AG04449 (cell line): ENCODE measurements at regions not wholly inside any gene's neighbourhood (a gene's known extent, or its start where the extent isn't known, plus 50 kb on each side); places are given as distances from the start of the nearest gene placed in this dataset.

Experiments
- CTCF ChIA-PET: fragments of 350-600 bp; formaldehyde crosslinking; extraction: SDS; loops from one replicate; lab custom pipeline; 2021; ENCODE audit warnings: antibody characterized with exemption; lab: Yijun Ruan, JAX
- POLR2A ChIA-PET: fragments of 400-600, 350-600 bp; formaldehyde crosslinking; extraction: SDS; loops from one replicate; lab custom pipeline; 2020; ENCODE audit warnings: antibody characterized with exemption, inconsistent platforms; lab: Yijun Ruan, JAX
- DNase-seq: peaks from one replicate; pipeline ENCODE4 v3.0.0-alpha.2; 2010; ENCODE audit warnings: low read depth, low spot score
- H3K4me3 ChIP-seq: 2 replicates; pipeline ENCODE4 v1.5.1; 2011; ENCODE audit warnings: low read depth, mild to moderate bottlenecking, control low read depth, low read length
- TF ChIP-seq, protein P1 (sequence below): IDR thresholded peaks from one replicate; pipeline ENCODE4 v1.5.1; 2011; ENCODE audit warnings: mild to moderate bottlenecking, moderate library complexity, low read length, control low read depth, inconsistent platforms; ENCODE audit not compliant: insufficient read depth; ENCODE audit errors: missing control alignments

DNA sequence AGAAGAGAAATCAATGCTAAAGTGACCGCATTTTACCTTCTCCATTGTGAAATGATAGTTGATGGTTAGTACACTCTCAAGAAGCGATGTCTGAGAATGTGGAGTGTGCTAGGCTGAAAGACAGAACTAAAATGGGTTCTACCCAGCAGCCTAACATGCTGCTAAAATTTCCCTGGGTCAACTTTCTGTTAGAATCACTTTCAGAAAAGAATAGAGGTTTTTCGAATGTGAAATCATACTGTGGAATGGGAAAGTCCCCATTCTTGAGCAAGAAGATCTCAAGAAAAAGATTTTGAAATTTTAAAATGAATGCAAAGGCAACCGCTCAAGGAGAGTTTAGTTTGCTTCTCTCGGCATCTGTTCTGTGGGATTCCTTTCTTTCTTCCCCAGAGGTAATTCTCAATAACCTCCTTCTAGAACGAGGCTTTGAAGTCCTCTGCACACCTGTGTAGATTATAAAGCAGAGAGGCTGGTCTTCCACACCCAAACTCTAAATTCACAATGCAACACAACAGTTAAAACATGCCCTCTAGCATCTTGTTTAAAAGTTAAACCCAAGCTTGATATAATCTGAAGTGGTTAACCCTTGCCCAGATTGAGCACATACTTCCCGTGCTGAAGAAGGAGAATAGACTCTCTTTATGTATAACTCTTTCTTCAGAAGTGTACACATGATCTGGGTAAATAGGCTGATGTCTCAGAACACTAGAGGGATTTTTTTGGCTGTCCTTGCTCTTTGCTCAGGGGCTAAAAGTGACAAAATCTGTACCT is 208.7 kb upstream of the KLF3 start:
- POLR2A ChIA-PET = no interaction called here
- CTCF ChIA-PET = no interaction called here

DNA sequence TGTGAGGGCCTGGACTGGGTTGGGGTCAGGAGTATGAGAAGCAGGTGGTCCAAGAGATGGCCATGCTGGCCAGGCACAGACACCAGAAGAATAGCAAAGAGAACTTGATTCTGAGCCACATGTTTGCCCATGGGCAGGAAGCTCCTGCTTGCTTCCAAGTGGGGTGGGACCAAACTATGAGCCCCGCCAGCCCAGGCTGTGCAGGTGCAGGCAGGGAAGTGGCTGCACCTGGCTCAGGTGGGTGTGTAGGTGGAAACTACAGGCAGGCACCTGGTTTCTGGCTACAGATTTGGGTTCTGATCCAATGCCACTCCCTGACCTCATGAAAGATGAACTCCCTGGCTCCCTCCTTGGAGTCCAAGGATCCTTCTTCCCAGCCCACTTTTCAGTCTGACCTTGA is 207.9 kb upstream of the KLF3 start:
- DNase-seq = no peak
- CTCF ChIA-PET = no interaction called here

More for the DNA sequence above, 208.7 kb upstream of the KLF3 start:
- DNase-seq = no peak
- no peak overlapping the region for H3K4me3 ChIP-seq
- TF ChIP-seq, protein P1, sequence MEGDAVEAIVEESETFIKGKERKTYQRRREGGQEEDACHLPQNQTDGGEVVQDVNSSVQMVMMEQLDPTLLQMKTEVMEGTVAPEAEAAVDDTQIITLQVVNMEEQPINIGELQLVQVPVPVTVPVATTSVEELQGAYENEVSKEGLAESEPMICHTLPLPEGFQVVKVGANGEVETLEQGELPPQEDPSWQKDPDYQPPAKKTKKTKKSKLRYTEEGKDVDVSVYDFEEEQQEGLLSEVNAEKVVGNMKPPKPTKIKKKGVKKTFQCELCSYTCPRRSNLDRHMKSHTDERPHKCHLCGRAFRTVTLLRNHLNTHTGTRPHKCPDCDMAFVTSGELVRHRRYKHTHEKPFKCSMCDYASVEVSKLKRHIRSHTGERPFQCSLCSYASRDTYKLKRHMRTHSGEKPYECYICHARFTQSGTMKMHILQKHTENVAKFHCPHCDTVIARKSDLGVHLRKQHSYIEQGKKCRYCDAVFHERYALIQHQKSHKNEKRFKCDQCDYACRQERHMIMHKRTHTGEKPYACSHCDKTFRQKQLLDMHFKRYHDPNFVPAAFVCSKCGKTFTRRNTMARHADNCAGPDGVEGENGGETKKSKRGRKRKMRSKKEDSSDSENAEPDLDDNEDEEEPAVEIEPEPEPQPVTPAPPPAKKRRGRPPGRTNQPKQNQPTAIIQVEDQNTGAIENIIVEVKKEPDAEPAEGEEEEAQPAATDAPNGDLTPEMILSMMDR = no peak

DNA sequence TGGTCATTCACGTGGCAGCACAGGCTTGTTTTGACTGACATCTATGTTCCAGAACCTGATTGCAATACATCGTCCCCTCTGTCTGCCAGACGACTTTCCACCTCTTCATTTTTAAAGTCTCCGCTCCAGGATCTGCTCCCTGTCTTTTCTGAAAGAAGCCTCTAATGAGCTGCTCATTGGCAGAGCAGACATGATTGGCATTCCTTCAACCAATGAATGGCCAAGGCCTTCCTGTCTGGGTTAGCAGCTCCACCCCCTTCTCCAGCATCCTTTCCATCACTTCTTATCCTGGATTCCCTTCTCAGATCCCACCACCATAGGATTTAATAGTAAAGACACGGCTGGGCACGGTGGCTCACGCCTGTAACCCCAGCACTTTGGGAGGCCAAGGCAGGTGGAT is 202.7 kb upstream of the KLF3 start:
- no peak overlapping the region for H3K4me3 ChIP-seq
- POLR2A ChIA-PET = no interaction called here
- CTCF ChIA-PET = no interaction called here
- TF ChIP-seq, protein P1 = no peak
- no peak for DNase-seq

More for the DNA sequence above, 207.9 kb upstream of the KLF3 start:
- TF ChIP-seq, protein P1 = no peak
- no peak overlapping the region for H3K4me3 ChIP-seq
- POLR2A ChIA-PET = no interaction called here

DNA sequence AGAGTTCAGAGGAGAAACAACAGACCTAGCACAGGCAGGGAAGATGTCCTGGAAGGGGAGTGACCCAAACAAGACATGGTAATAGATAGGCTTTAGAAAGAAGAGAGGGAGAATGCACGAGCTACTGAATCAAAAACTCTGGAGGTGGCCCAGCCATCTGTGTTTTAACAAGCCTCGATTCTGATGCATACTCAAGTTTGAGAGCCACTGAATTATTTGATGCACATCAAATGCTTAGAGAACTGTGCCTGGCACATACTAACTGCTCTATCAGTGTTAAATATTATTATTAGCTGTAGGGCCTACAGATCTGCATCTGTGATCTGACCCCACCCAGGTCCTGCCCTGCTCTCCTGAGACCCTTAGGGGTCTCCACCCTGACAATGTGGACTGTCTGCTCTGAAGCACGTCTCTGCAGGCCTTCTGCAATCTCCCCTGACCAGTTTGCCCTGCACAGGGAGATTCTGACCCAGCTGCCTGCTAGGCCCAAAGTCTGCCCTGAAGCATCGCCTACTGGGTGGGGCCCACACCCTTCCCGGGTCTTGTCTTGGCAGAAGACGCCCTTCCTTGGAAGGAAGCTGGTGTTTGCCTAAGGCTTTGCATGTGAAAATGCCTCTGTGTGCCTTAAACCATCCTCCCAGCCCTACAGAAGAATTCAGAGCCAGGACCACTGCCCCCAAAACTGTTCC is 201.5 kb upstream of the KLF3 start:
- no peak for DNase-seq
- TF ChIP-seq, protein P1 = no peak
- ChIA-PET POLR2A (no interaction called here), CTCF (no interaction called here)
- no peak overlapping the region for H3K4me3 ChIP-seq

DNA sequence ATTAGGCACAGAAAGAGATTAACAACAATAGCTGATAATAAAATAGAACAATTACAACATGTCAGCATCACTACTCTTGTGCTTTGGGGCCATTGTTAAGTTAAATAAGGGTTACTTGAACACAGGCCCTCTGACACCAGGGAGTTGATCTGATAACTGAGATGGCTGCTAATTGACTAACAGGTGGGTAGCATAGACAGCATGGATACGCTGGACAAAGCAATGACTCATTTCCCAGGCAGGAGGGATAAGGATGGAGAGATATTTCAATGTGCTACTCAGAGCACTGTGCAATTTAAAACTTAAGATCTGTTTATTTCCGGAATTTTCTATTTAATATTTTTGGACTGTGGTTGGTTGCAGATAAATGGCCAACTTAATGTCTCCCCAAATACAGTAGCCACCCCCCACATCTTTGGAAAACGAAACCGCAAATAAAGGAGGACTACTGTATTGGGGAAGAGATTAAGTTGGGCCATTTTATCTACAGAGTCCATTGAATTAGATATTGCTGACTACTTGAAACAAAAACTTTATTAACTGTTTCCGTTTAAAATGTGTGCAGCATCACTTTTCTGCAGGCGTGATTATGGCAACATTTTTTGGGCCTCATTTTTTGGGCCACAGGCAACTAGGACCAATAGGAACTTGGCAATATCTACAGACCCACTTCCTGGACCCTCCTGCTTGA is 200.6 kb upstream of the KLF3 start:
- TF ChIP-seq, protein P1 = no peak
- no peak overlapping the region for H3K4me3 ChIP-seq
- CTCF ChIA-PET = no interaction called here
- DNase-seq = no peak
- POLR2A ChIA-PET = no interaction called here

DNA sequence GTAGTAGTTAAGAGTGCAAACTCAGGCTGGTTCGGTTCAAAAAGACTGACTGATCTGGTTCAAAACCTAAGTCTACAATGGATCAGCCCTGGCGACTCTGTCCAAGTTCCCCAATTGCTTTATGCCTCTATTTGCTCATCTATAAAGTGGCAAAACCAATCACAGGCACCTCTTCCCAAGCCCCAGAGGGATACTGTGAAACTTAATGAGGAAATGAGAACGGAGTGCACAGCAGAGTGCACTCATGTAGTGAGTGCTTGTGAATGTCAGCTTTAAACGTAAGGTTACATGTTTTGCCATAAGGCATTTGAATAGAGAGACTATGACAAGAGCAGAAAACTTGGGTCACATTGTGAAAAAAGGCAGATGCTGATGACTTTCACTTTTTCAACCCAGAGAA is 199.7 kb upstream of the KLF3 start:
- TF ChIP-seq, protein P1 = no peak
- ChIA-PET CTCF (interaction anchor here (0.6 kb wide), 1 partner anchor 27 kb away, joined by 3 read pairs; no protein-coding TSS in a partner anchor), POLR2A (no interaction called here)
- DNase-seq = no peak
- H3K4me3 ChIP-seq = no peak overlapping the region
